ENCODE measurements at regions not wholly inside any gene's neighbourhood (a gene's known extent, or its start where the extent isn't known, plus 50 kb on each side); places are given as distances from the start of the nearest gene placed in this dataset.

DNA sequence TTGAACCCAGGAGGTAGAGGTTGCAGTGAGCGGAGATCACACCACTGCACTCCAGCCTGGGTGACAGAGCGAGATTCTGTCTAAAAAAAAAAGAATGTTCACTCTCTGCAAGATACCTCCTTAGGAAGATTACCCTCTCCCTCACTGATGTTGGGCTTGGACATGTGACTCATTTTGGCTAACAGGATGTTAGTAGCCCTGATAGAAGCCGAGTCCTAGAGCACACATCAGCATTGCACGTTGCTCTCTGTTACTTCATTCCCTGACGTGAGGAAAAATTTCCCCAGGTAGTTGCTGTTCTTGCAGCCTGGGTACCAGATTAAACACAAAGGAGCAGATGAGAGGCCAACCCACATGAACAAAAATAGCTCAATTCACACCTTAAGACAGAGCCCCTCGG, 78.1 kb upstream of the PRICKLE2 start:
- no peak for TF ChIP-seq EZH2 (IDR thresholded peaks at IDR 0.05; ENCODE audit: insufficient read depth, poor library complexity, severe bottlenecking)
- TF ChIP-seq EZH2phosphoT487 (IDR thresholded peaks at IDR 0.05; ENCODE audit: insufficient read depth, low read depth) = no peak

Measured in GM23248 (cell line).